ENCODE measurements at regions not wholly inside any gene's neighbourhood (a gene's known extent, or its start where the extent isn't known, plus 50 kb on each side); places are given as distances from the start of the nearest gene placed in this dataset.

DNA sequence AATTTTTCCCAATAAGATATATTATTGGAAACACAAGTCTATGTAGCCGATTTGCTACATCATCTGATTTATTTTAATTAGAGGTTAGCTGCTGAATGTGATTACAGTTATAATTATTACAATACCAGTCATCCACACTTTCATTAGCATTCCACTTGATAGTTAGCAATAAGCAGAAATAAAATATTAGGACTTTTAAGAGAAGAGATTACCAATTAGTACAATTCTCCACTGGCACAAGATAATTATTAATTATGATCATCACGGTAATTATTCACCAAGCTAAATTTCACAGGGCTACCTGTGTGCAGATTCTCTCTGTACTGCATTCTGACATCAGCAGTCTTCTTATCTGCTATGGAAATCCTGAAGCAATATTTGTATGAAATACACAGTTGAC lies 474.7 kb downstream of the TLE4 start (continued):
- no peak for TF ChIP-seq BORCS8-MEF2B (CRISPR knock-in tag; IDR thresholded peaks at IDR 0.05)

DNA sequence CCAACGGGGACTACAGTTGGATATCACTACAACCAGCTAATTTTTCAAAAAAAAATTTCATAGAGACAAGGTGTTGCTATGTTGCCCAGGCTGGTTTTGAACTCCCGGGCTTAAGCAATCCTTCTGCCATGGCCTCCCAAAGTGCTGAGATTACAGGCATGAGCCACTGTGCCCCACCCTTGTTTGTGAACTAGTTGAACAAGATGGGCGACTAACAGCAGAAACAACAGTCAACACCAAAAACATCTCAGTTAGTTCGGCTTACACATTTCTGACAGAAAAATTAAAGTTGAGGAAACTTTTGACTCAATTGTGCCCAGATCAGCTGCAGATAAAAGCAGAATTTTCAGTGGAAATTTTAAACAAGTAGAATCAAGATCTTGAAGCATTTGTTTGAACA lies 470.1 kb downstream of the TLE4 start:
- H3K36me3 ChIP-seq (replicated peaks in 1 of 2; ENCODE audit: control insufficient read depth in 1 of 2, insufficient read depth in 2 of 2, low read length in 2 of 2) = no peaks in the 10 kb centered on the region
- no peaks in the 10 kb centered on the region for H3K79me2 ChIP-seq (ENCODE audit: insufficient read depth, low read length)
- H3K4me2 ChIP-seq (ENCODE audit: low read depth, low read length) = no peak overlapping the region
- no peak overlapping the region for H3K4me3 ChIP-seq (replicated peaks in 1 of 3; ENCODE audit: insufficient read depth in 1 of 3, low read depth in 2 of 3, low read length in 3 of 3)
- no peak for FAIRE-seq
- H2AFZ ChIP-seq (ENCODE audit: low read length) = no peak overlapping the region
- CTCF ChIA-PET (ENCODE audit: low intra/inter-chr PET ratio, low total read pairs) = no interaction called here
- no peaks in the 10 kb centered on the region for H3K27me3 ChIP-seq (ENCODE audit: control insufficient read depth in 1 of 2, insufficient read depth in 2 of 2, low read length in 2 of 2)
- no peaks in the 10 kb centered on the region; the same call in 1 of the 2 replicates for H3K9me3 ChIP-seq (ENCODE audit: low read length)
- no peaks in the 10 kb centered on the region for H3K4me1 ChIP-seq (ENCODE audit: insufficient read depth, low read length)
- POLR2A ChIA-PET = no interaction called here
- WGBS (ENCODE audit: low lambda C conversion rate) = 4% methylated on average over 4 of the region's 4 CpGs
- H4K20me1 ChIP-seq (ENCODE audit: insufficient read depth, low read length) = no peaks in the 10 kb centered on the region
- in situ Hi-C loops (cut with HindIII; ENCODE audit: extremely low pct_ligation_motif_present, low pct_unique_long_range_greater_than_20kb) (no loop called here), intact Hi-C loops (cut with micrococcal nuclease; ENCODE audit: unreplicated experiment) (no loop called here)
- no peak overlapping the region for H3K27ac ChIP-seq (ENCODE audit: extremely low read length, insufficient read depth, low read length)
- BruUV-seq (replicated peaks) = no TSS peak
- no peak overlapping the region for H3K9ac ChIP-seq (ENCODE audit: insufficient read depth, low read depth, low read length)
- DNase-seq (ENCODE audit: low spot score) = no peak
- no peak for ATAC-seq
- TF ChIP-seq ZNF619 (CRISPR knock-in tag; IDR thresholded peaks at IDR 0.05) (no peak), ZNF572 (CRISPR knock-in tag; IDR thresholded peaks at IDR 0.05) (no peak), ZFX (CRISPR knock-in tag; IDR thresholded peaks at IDR 0.05; ENCODE audit: low read depth) (no peak), TBP (CRISPR knock-in tag; IDR thresholded peaks at IDR 0.05) (no peak), ZNF431 (CRISPR knock-in tag; IDR thresholded peaks at IDR 0.05; ENCODE audit: borderline replicate concordance, low read depth) (no peak), SMAD1 (CRISPR knock-in tag; IDR thresholded peaks at IDR 0.05; ENCODE audit: borderline replicate concordance, low read depth) (no peak), CBFB (CRISPR knock-in tag; IDR thresholded peaks at IDR 0.05) (no peak), ZNF44 (CRISPR knock-in tag; IDR thresholded peaks at IDR 0.05) (no peak), DPF2 (CRISPR knock-in tag; IDR thresholded peaks at IDR 0.05; ENCODE audit: borderline replicate concordance, low read depth) (no peak), RXRA (CRISPR knock-in tag; IDR thresholded peaks at IDR 0.05) (no peak), CENPX (CRISPR knock-in tag; IDR thresholded peaks at IDR 0.05) (no peak)
- TF ChIP-seq, protein P1, sequence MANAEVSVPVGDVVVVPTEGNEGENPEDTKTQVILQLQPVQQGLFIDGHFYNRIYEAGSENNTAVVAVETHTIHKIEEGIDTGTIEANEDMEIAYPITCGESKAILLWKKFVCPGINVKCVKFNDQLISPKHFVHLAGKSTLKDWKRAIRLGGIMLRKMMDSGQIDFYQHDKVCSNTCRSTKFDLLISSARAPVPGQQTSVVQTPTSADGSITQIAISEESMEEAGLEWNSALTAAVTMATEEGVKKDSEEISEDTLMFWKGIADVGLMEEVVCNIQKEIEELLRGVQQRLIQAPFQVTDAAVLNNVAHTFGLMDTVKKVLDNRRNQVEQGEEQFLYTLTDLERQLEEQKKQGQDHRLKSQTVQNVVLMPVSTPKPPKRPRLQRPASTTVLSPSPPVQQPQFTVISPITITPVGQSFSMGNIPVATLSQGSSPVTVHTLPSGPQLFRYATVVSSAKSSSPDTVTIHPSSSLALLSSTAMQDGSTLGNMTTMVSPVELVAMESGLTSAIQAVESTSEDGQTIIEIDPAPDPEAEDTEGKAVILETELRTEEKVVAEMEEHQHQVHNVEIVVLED (CRISPR knock-in tag; IDR thresholded peaks at IDR 0.05; ENCODE audit: borderline replicate concordance) = no peak
- TF ChIP-seq, protein P2, sequence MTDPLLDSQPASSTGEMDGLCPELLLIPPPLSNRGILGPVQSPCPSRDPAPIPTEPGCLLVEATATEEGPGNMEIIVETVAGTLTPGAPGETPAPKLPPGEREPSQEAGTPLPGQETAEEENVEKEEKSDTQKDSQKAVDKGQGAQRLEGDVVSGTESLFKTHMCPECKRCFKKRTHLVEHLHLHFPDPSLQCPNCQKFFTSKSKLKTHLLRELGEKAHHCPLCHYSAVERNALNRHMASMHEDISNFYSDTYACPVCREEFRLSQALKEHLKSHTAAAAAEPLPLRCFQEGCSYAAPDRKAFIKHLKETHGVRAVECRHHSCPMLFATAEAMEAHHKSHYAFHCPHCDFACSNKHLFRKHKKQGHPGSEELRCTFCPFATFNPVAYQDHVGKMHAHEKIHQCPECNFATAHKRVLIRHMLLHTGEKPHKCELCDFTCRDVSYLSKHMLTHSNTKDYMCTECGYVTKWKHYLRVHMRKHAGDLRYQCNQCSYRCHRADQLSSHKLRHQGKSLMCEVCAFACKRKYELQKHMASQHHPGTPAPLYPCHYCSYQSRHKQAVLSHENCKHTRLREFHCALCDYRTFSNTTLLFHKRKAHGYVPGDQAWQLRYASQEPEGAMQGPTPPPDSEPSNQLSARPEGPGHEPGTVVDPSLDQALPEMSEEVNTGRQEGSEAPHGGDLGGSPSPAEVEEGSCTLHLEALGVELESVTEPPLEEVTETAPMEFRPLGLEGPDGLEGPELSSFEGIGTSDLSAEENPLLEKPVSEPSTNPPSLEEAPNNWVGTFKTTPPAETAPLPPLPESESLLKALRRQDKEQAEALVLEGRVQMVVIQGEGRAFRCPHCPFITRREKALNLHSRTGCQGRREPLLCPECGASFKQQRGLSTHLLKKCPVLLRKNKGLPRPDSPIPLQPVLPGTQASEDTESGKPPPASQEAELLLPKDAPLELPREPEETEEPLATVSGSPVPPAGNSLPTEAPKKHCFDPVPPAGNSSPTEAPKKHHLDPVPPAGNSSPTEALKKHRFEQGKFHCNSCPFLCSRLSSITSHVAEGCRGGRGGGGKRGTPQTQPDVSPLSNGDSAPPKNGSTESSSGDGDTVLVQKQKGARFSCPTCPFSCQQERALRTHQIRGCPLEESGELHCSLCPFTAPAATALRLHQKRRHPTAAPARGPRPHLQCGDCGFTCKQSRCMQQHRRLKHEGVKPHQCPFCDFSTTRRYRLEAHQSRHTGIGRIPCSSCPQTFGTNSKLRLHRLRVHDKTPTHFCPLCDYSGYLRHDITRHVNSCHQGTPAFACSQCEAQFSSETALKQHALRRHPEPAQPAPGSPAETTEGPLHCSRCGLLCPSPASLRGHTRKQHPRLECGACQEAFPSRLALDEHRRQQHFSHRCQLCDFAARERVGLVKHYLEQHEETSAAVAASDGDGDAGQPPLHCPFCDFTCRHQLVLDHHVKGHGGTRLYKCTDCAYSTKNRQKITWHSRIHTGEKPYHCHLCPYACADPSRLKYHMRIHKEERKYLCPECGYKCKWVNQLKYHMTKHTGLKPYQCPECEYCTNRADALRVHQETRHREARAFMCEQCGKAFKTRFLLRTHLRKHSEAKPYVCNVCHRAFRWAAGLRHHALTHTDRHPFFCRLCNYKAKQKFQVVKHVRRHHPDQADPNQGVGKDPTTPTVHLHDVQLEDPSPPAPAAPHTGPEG (CRISPR knock-in tag; IDR thresholded peaks at IDR 0.05) = no peak
- TF ChIP-seq, protein P3, sequence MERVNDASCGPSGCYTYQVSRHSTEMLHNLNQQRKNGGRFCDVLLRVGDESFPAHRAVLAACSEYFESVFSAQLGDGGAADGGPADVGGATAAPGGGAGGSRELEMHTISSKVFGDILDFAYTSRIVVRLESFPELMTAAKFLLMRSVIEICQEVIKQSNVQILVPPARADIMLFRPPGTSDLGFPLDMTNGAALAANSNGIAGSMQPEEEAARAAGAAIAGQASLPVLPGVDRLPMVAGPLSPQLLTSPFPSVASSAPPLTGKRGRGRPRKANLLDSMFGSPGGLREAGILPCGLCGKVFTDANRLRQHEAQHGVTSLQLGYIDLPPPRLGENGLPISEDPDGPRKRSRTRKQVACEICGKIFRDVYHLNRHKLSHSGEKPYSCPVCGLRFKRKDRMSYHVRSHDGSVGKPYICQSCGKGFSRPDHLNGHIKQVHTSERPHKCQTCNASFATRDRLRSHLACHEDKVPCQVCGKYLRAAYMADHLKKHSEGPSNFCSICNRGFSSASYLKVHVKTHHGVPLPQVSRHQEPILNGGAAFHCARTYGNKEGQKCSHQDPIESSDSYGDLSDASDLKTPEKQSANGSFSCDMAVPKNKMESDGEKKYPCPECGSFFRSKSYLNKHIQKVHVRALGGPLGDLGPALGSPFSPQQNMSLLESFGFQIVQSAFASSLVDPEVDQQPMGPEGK (CRISPR knock-in tag; IDR thresholded peaks at IDR 0.05) = no peak
